ENCODE measurements at regions not wholly inside any gene's neighbourhood (a gene's known extent, or its start where the extent isn't known, plus 50 kb on each side); places are given as distances from the start of the nearest gene placed in this dataset.

DNA sequence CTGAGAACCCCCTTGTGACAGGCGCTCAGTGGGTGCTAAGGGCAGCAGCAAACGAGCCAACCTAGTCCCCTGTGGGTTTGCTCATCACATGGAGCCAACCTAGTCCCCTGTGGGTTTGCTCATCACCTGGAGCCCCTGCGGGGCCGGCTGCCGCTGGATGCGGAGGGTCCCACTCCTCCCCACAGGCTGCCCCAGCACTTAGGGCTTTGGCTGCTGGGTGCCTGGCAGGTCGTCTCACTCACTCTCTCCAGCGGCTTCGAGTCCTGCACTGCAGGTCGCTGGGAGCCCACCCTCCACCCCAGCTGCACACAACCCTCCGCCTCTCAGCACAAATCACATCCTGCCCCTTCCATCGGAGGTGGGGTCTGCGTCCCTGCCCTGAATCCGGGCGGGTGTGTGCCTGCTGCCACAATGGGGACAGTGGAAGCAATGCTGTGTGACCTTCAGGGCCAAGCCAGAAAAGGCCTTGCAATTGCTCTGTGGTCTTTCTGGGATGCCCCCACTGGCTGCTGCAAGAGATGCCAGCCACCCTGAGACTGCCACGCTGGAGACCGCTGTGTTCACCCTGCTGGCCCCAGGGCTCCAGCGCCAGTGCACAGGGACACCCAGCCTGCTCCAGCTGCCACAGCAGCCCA is 248.1 kb upstream of the SALL3 start:
- no peak for TF ChIP-seq CTCF (conservative IDR thresholded peaks at IDR 0.05; ENCODE audit: low read depth, low read length)
- TF ChIP-seq EZH2 (IDR thresholded peaks at IDR 0.05; ENCODE audit: borderline replicate concordance, low read depth, low read length, poor library complexity, severe bottlenecking), result no peak
